Thoracic aorta (tissue), 2 donors: ENCODE measurements at regions not wholly inside any gene's neighbourhood (a gene's known extent, or its start where the extent isn't known, plus 50 kb on each side); places are given as distances from the start of the nearest gene placed in this dataset.
"Not testable (repeated sequence)": the region's sequence is repeated elsewhere in the genome, so short reads cannot be mapped to it uniquely, and the experiment has no call there.

Source experiments
- ATAC-seq: fragments of 150-250 bp; one replicate; pipeline ENCODE4 v1.8.0; 2017; ENCODE audit warnings: low read depth; ENCODE audit not compliant: insufficient number of reproducible peaks, low FRiP score
- DNase-seq: peaks from one replicate; pipeline ENCODE4 v3.0.0-alpha.2; 2020; ENCODE audit warnings: low spot score
- H3K27ac ChIP-seq, 2 donors: fragments of 200-600 bp; sonication (generic); 1 replicate in 1 of 2; 2 replicates in 1 of 2; pipeline ENCODE4 v1.5.1; 2016; ENCODE audit warnings: mild to moderate bottlenecking in 2 of 2, moderate library complexity in 2 of 2
- H3K27me3 ChIP-seq: fragments of 200-600 bp; sonication (generic); replicated peaks from 2 replicates; pipeline ENCODE4 v1.6.0; 2016; ENCODE audit warnings: mild to moderate bottlenecking; ENCODE audit not compliant: insufficient read depth
- H3K36me3 ChIP-seq: fragments of 200-600 bp; sonication (generic); one replicate; pipeline ENCODE4 v1.5.1; 2016
- H3K4me1 ChIP-seq, 2 donors: fragments of 200-600 bp; sonication (generic); 1 replicate in 1 of 2; 2 replicates in 1 of 2; pipeline versions ENCODE4 v1.5.1 to v1.6.0; 2016; ENCODE audit warnings: low read depth in 2 of 2, mild to moderate bottlenecking in 1 of 2; ENCODE audit not compliant: control insufficient read depth in 1 of 2
- H3K4me3 ChIP-seq: fragments of 200-600 bp; sonication (generic); 2 replicates; pipeline ENCODE4 v1.5.1; 2016; ENCODE audit warnings: mild to moderate bottlenecking
- H3K9me3 ChIP-seq: fragments of 200-600 bp; sonication (generic); 2 replicates; pipeline ENCODE4 v1.5.1; 2016
- CTCF ChIP-seq: fragments of 200-600 bp; sonication (generic); IDR thresholded peaks from one replicate; pipeline ENCODE4 v1.5.1; 2019; ENCODE audit warnings: antibody characterized with exemption

GRCh38 chrY:7792431-7792830 is 880.9 kb upstream of the AMELY start:
- Histone ChIP-seq H3K9me3 (no peaks in the 10 kb centered on the region), H3K36me3 (no peaks in the 10 kb centered on the region), H3K27ac (no peak overlapping the region), H3K4me3 (no peak overlapping the region), H3K27me3 (no peaks in the 10 kb centered on the region), H3K4me1 (no peaks in the 10 kb centered on the region)
- no peak for DNase-seq
- no peak for ATAC-seq
- TF ChIP-seq CTCF: no peak

- Histone ChIP-seq H3K27me3 (no peaks in the 10 kb centered on the region), H3K4me1 (no peaks in the 10 kb centered on the region), H3K4me3 (no peak overlapping the region), H3K27ac (no peak overlapping the region), H3K36me3 (no peaks in the 10 kb centered on the region), H3K9me3 (no peaks in the 10 kb centered on the region)
- ATAC-seq (no peak), DNase-seq (no peak)
- TF ChIP-seq CTCF: no peak
Measured at GRCh38 chrY:7781501-7781900, 869.9 kb upstream of the AMELY start.

- not testable (repeated sequence) for H3K9me3 ChIP-seq, ATAC-seq, H3K27ac ChIP-seq, DNase-seq, H3K27me3 ChIP-seq, H3K4me1 ChIP-seq, H3K4me3 ChIP-seq, H3K36me3 ChIP-seq
Measured at GRCh38 chrY:7775436-7775835, 863.9 kb upstream of the AMELY start.

- no peak overlapping the region for H3K4me3 ChIP-seq
- no peaks in the 10 kb centered on the region for H3K27me3 ChIP-seq
- H3K27ac ChIP-seq: no peak overlapping the region
- no peaks in the 10 kb centered on the region for H3K9me3 ChIP-seq
- no peak for ATAC-seq
- H3K36me3 ChIP-seq: no peaks in the 10 kb centered on the region
- DNase-seq: no peak
- no peaks in the 10 kb centered on the region for H3K4me1 ChIP-seq
- TF ChIP-seq CTCF: no peak
Measured at GRCh38 chrY:7771771-7772170, 860.2 kb upstream of the AMELY start.

GRCh38 chrY:7769790-7770375 is 858.3 kb upstream of the AMELY start:
- Histone ChIP-seq H3K9me3 (no peaks in the 10 kb centered on the region), H3K36me3 (no peaks in the 10 kb centered on the region), H3K27me3 (no peaks in the 10 kb centered on the region), H3K4me3 (no peak overlapping the region), H3K27ac (no peak overlapping the region), H3K4me1 (no peaks in the 10 kb centered on the region)
- ATAC-seq (no peak), DNase-seq (no peak)
- TF ChIP-seq CTCF: no peak

- TF ChIP-seq CTCF: no peak
- no peak for DNase-seq
- no peaks in the 10 kb centered on the region for H3K36me3 ChIP-seq
- H3K4me1 ChIP-seq: no peaks in the 10 kb centered on the region
- ATAC-seq: no peak
- H3K4me3 ChIP-seq: no peak overlapping the region
- H3K27me3 ChIP-seq: no peaks in the 10 kb centered on the region
- H3K9me3 ChIP-seq: no peaks in the 10 kb centered on the region
- H3K27ac ChIP-seq: no peak overlapping the region
Measured at GRCh38 chrY:7768901-7769300, 857.3 kb upstream of the AMELY start.
